ENCODE measurements at regions not wholly inside any gene's neighbourhood (a gene's known extent, or its start where the extent isn't known, plus 50 kb on each side); places are given as distances from the start of the nearest gene placed in this dataset.

DNA sequence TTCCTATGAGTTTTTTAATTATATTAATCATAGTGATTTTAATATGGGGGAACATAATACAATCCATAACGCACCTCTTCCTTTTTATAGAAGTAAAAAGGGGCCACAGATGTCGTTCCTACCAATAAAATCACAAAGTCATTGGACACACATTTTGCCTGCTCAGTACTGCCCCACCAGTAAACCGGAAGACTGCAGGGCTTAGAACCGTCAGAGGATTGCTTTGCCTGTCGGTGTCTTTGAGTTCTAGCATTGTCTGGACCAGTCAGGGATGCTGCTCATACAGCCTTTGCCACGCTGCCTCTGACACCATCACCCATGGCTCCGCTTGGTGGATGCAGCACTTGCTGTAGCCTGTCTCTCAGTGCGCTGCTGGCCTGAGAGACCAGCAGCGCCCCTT, 853.6 kb downstream of the C6orf118 start:
- TF ChIP-seq, protein P1, sequence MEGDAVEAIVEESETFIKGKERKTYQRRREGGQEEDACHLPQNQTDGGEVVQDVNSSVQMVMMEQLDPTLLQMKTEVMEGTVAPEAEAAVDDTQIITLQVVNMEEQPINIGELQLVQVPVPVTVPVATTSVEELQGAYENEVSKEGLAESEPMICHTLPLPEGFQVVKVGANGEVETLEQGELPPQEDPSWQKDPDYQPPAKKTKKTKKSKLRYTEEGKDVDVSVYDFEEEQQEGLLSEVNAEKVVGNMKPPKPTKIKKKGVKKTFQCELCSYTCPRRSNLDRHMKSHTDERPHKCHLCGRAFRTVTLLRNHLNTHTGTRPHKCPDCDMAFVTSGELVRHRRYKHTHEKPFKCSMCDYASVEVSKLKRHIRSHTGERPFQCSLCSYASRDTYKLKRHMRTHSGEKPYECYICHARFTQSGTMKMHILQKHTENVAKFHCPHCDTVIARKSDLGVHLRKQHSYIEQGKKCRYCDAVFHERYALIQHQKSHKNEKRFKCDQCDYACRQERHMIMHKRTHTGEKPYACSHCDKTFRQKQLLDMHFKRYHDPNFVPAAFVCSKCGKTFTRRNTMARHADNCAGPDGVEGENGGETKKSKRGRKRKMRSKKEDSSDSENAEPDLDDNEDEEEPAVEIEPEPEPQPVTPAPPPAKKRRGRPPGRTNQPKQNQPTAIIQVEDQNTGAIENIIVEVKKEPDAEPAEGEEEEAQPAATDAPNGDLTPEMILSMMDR (IDR thresholded peaks at IDR 0.05) = no peak

DNA sequence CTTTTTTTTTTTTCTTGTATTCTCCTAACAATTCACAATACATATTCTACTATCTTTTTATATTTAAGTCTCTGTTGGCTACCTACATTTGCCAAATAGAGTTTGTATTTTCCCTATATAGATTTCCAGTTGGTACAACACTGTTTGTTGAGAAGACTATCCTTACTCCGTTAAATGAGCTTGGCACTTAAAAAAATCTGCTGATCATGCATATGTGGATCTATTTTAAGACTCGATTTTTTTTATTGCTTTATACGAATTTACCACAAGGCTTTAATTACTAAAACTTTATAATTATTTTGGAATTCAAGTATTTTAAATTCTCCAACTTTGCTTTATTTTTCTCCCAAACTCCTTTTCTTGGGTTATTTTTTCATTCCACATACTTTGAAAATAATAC, 855.6 kb downstream of the C6orf118 start:
- TF ChIP-seq, protein P1 (IDR thresholded peaks at IDR 0.05) = no peak

DNA sequence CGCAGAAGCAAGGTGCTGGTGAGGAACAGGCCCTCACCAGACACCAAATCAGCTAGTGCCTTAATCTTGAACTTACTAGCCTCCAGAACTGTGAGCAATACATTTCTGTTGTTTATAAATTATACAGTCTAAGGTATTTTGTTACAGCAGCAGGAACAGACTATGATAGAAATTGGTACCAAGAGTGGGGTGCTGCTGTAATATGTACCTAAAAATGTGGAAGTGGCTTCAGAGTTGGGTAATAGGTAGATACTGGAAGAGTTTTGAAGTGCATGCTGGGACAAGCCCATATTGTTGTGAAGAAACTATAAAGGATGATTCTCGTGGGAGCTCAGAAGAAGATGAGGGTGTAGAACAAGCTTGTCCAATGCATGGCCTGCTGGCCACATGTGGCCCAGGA, 866.8 kb downstream of the C6orf118 start:
- TF ChIP-seq, protein P1 (IDR thresholded peaks at IDR 0.05) = no peak

DNA sequence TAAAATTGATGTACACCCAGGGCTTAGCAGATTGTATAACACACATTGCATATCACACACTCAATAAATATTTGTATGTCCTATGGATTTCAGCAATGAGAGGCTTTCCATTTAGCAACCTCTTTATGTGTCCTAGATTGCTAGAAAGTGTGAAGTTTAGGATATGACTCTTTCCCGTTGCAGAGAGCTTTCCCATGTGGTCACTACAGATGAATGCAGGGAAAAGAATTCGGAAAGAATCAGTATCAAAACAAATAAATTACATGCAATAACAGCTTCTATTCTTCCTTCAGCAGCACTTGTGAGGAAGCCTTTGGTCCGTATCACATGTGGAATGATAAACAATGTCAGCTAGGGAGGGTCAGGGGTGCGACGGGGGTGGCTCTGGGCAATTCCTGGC, 870.1 kb downstream of the C6orf118 start:
- TF ChIP-seq, protein P1 (IDR thresholded peaks at IDR 0.05) = no peak

DNA sequence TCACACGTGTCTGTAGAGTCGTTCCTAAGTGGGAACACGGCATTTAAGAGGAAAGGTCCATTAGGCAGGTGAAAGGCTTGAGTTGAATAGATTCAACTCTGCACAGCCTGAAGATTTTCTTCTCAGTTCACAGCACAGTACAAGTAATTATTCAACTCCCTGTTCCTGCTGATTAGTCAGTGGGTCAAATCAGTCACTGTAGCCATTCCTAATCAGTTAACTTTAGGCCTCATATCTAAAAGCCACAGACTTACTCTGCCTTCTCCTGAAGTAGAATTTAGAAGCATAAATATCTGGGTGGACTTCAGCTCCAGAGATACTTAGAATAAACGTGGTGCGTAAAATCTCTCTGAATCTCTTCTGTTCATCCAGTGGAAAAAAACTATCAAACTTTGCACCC, 872.4 kb downstream of the C6orf118 start:
- TF ChIP-seq, protein P1 (IDR thresholded peaks at IDR 0.05) = no peak

DNA sequence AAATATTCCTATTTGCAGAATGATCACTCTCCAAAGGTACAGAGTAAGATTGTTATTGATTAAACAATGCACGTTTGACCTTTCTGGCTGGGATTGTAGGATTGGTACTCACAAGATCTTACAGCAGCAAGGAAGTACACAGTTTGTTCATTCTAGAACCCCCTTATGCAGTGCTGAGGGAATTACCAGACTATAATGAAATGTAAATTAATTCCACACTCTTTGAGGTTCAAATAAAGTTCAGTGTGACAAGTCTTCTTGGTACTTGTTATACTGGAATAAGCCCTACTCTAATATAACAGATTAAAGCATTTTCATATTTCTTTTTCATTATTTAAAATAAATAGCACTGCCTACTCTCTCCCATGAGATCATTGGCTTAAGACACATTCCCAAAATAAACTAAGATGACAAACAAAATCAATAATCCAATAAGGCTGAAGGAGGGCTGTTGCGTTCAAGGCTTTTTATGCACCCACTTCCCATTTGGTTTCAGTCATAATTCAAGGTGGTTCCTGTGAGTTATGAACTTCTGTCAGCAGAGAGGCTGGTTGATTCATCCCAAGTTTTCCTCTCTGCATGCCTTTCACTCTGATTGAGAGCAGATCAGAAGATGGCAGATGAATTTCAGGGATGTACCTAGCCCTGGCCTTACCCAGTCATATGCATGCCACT, 881.5 kb downstream of the C6orf118 start:
- TF ChIP-seq, protein P1 (IDR thresholded peaks at IDR 0.05) = no peak

DNA sequence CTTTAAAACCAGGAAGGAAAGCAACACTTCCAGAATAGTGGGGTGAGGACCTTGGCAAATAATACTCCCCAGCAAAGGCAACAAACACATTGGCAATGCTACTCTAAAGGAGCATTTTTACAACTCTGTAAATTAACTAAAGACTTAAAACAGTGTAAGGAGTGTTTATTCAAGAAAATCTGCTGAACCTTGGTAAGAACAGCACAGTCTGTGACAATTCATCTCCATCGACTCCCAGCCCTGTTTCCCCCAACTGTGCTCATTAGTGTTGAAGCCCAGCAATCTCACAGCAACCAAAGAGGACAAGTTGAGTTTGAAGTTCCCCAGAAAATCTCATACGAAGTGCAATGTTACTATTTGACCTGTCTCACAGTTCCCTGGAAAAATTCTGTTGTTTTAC, 884.9 kb downstream of the C6orf118 start:
- TF ChIP-seq, protein P1 (IDR thresholded peaks at IDR 0.05) = no peak

DNA sequence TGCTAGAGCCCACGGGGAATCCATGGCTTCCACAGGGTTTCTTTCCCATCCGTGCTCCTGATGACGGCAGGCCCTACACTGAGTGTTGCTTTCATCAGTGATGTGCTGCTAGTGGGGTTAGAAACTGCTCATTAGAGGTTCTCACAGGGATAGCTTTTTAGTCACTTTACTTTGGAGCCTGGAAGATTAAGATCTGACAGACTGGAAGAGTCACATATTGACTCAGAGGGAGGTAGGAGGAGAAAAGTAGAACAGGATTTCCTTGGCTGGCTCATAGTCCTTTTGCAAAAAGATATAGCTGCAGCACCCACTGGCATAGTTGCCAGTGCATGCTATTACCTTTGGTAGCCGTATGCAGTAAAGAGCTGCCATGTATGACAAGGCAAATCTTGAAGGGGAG, 890.3 kb downstream of the C6orf118 start:
- TF ChIP-seq, protein P1 (IDR thresholded peaks at IDR 0.05) = no peak
